ENCODE measurements at regions not wholly inside any gene's neighbourhood (a gene's known extent, or its start where the extent isn't known, plus 50 kb on each side); places are given as distances from the start of the nearest gene placed in this dataset.

- no peaks in the 10 kb centered on the region for H3K9me3 Mint-ChIP-seq
- H3K4me3 Mint-ChIP-seq, result no peak overlapping the region
- H3K36me3 Mint-ChIP-seq, result no peaks in the 10 kb centered on the region
- DNase-seq (ENCODE audit: low spot score in 2 of 2), result no peak
- H3K27ac Mint-ChIP-seq, result no peak overlapping the region
- no peak for ATAC-seq (ENCODE audit: low read depth)
- H3K4me1 Mint-ChIP-seq, result no peaks in the 10 kb centered on the region
- H3K27me3 Mint-ChIP-seq, result peaks cover 7% of the 10 kb centered on the region
These were observed 62.3 kb upstream of the DAPL1 start for GRCh38 chr2:158732573-158733429.

DNA sequence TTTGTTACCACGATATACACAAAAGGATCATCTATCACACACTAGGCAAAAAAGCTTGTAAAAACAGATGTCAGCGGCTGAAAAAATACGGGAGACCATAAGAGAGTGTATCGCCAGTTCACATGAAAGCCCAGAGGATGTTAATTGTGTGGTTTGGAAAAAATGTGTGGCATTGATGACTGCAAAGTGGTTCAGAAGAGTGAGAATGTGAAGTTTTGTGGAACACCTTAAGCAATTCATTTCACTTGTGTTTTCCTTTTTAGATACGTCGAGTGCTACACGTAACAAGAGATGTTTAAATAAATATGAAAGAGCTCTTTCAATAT lies 61.7 kb upstream of the DAPL1 start:
- DNase-seq (ENCODE audit: low spot score in 2 of 2), result no peak
- Mint-ChIP-seq H3K4me3 (no peak overlapping the region), H3K27me3 (peaks cover 6% of the 10 kb centered on the region), H3K9me3 (no peaks in the 10 kb centered on the region), H3K27ac (no peak overlapping the region), H3K36me3 (no peaks in the 10 kb centered on the region), H3K4me1 (no peaks in the 10 kb centered on the region)
- ATAC-seq (ENCODE audit: low read depth), result no peak

DNA sequence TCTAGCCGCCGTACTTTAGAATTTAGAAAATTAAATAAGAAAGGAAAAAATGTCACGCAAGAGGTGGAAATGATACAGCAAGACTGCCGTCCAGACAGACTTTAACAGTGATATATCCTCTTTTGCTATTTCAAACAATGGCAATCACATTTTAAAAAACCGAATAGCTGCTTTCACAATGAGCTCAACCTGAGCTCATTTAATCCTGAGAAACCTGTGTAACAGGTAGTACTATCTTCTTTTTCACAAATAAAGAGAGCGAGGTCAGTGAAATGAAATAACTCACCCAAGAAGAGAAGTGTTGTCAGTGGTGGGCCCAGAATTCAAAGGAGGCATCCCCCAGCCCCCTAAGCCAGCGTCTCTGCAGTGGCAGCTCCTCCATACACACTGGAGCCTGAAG lies 60.7 kb upstream of the DAPL1 start:
- no peak overlapping the region for H3K27ac Mint-ChIP-seq
- H3K4me3 Mint-ChIP-seq, result no peak overlapping the region
- no peak for DNase-seq (ENCODE audit: low spot score in 2 of 2)
- H3K4me1 Mint-ChIP-seq, result no peaks in the 10 kb centered on the region
- H3K36me3 Mint-ChIP-seq, result no peaks in the 10 kb centered on the region
- H3K27me3 Mint-ChIP-seq, result peaks cover 6% of the 10 kb centered on the region
- H3K9me3 Mint-ChIP-seq, result no peaks in the 10 kb centered on the region
- no peak for ATAC-seq (ENCODE audit: low read depth)

DNA sequence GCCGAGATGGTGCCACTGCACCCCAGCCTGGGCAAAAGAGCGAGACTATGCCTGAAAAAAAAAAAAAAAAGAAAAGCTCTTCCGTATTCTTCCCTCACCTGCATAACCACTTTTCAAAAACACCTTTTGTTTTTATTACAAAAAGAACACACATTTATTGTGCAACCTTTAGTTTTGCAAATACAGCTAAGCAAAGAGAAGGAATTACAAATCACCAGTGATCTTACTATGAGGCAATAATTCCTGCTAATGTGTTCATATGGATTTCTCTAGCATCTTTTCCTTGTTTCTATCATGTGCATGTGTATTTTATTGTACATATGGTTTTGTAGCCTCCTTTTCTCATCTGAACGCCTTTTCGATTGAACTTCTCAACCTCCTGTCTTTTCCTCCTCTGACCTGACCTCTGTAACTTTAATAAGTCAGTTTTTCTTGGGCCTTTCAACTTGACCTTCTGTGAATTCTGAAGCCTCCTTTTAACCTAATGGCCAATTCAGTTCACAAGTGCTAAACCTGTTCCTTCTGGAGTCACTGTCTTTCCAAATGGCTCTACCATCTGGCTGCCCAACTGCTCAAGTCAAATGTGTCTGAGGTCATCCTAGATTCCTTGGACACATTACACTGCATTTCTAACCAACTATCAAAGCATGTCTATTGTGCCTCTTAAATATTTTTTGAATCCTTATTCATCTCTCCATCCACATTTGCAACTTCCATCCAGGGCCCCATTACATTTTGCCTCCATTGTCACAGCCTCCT lies 59.1 kb upstream of the DAPL1 start:
- no peaks in the 10 kb centered on the region for H3K36me3 Mint-ChIP-seq

GRCh38 chr2:158738363-158738762 lies 56.8 kb upstream of the DAPL1 start:
- Mint-ChIP-seq H3K27ac (no peak overlapping the region), H3K9me3 (no peaks in the 10 kb centered on the region)
- ATAC-seq (ENCODE audit: low read depth), result no peak

More for the DNA sequence above, 59.1 kb upstream of the DAPL1 start:
- ATAC-seq (ENCODE audit: low read depth) (no peak), DNase-seq (ENCODE audit: low spot score in 2 of 2) (no peak)
- Mint-ChIP-seq H3K9me3 (no peaks in the 10 kb centered on the region), H3K4me3 (no peak overlapping the region), H3K27me3 (peaks cover 1% of the 10 kb centered on the region), H3K27ac (no peak overlapping the region), H3K4me1 (no peaks in the 10 kb centered on the region)

GRCh38 chr2:158740127-158740526 lies 55.0 kb upstream of the DAPL1 start:
- no peak overlapping the region for H3K4me3 Mint-ChIP-seq
- peaks cover 5% of the 10 kb centered on the region for H3K27me3 Mint-ChIP-seq
- no peaks in the 10 kb centered on the region for H3K9me3 Mint-ChIP-seq
- H3K36me3 Mint-ChIP-seq, result no peaks in the 10 kb centered on the region
- no peak for ATAC-seq (ENCODE audit: low read depth)
- H3K4me1 Mint-ChIP-seq, result no peaks in the 10 kb centered on the region
- H3K27ac Mint-ChIP-seq, result no peak overlapping the region
- no peak for DNase-seq (ENCODE audit: low spot score in 2 of 2)

More at GRCh38 chr2:158738363-158738762, 56.8 kb upstream of the DAPL1 start:
- H3K4me3 Mint-ChIP-seq, result no peak overlapping the region
- H3K27me3 Mint-ChIP-seq, result peaks cover 4% of the 10 kb centered on the region
- DNase-seq (ENCODE audit: low spot score in 2 of 2), result no peak
- H3K4me1 Mint-ChIP-seq, result no peaks in the 10 kb centered on the region
- no peaks in the 10 kb centered on the region for H3K36me3 Mint-ChIP-seq

- ATAC-seq (ENCODE audit: low read depth) (no peak), DNase-seq (ENCODE audit: low spot score in 2 of 2) (no peak)
- peaks cover 5% of the 10 kb centered on the region for H3K27me3 Mint-ChIP-seq
- no peaks in the 10 kb centered on the region for H3K9me3 Mint-ChIP-seq
- no peaks in the 10 kb centered on the region for H3K4me1 Mint-ChIP-seq
- H3K27ac Mint-ChIP-seq, result no peak overlapping the region
- H3K36me3 Mint-ChIP-seq, result no peaks in the 10 kb centered on the region
- H3K4me3 Mint-ChIP-seq, result no peak overlapping the region
These were observed 54.5 kb upstream of the DAPL1 start for GRCh38 chr2:158740621-158741020.

DNA sequence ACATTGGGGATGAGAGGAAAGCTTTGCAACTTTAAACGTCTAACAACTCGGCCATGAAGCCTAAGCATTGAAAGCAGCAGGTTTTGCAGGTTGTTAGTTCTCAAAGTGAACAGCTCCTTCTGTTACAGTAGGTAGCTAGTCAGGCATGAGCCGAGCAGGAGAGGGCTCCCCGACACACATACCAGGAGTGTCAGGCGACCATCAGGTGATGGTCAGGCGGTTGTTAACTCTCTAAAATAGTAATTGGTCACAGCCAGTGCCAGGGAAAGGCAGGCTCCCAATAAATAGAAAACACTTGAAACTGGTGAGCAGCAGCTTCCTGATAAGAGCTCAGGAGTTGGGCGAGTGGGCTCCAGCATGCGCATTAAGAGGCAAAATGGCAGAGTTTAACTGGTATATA lies 53.5 kb upstream of the DAPL1 start:
- H3K4me3 Mint-ChIP-seq, result no peak overlapping the region
- H3K36me3 Mint-ChIP-seq, result no peaks in the 10 kb centered on the region
- H3K27me3 Mint-ChIP-seq, result peaks cover 4% of the 10 kb centered on the region
- ATAC-seq (ENCODE audit: low read depth) (no peak), DNase-seq (ENCODE audit: low spot score in 2 of 2) (no peak)
- no peak overlapping the region for H3K27ac Mint-ChIP-seq
- no peaks in the 10 kb centered on the region for H3K9me3 Mint-ChIP-seq
- no peaks in the 10 kb centered on the region for H3K4me1 Mint-ChIP-seq

- Mint-ChIP-seq H3K4me3 (no peak overlapping the region), H3K27me3 (peaks cover 6% of the 10 kb centered on the region), H3K4me1 (no peaks in the 10 kb centered on the region), H3K36me3 (no peaks in the 10 kb centered on the region), H3K27ac (no peak overlapping the region), H3K9me3 (no peaks in the 10 kb centered on the region)
- DNase-seq (ENCODE audit: low spot score in 2 of 2) (no peak), ATAC-seq (ENCODE audit: low read depth) (no peak)
These were observed 52.6 kb upstream of the DAPL1 start for GRCh38 chr2:158742536-158742935.

DNA sequence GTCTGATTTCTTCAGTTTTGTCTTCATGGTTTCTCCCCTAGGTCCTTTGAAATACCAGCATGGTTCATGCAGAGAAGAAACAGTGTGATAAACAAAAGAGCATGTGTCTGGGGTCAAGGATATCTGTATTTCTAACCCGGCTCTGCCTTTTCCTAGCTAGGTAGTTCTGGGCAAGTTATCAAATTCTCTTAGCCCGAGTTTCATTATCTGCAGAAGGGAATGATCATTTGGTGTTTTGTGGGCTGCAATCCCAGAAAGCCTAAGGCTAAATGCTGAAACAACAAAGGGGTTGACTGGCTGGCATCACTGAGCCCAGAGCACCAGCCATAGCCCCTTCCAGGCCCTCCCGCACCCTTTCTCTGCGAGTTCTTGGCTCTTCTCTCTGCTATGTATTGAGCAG lies 51.7 kb upstream of the DAPL1 start:
- ATAC-seq (ENCODE audit: low read depth) (no peak), DNase-seq (ENCODE audit: low spot score in 2 of 2) (no peak)
- Mint-ChIP-seq H3K27ac (no peak overlapping the region), H3K4me1 (no peaks in the 10 kb centered on the region), H3K9me3 (no peaks in the 10 kb centered on the region), H3K4me3 (no peak overlapping the region), H3K27me3 (peaks cover 6% of the 10 kb centered on the region), H3K36me3 (no peaks in the 10 kb centered on the region)

DNA sequence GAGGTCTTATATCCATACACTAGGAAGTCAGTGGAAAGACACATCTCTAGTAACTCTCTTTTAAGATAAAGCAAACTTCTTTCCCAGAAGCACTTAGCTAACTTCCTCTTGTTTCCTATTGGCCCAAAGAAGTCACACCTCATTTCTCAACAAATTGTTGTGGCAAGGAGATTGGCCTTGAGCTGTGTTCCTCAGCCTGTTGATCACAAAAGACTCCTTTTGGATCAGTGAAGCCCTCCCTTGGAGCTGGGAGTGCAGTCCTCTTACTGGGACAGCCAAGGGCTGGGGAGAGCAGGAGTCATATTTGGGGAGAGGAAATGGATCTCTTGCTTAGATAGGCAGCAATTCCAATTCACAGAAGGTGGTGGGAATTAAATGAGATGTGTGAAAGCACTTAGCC lies 51.2 kb upstream of the DAPL1 start:
- peaks cover 6% of the 10 kb centered on the region for H3K27me3 Mint-ChIP-seq
- H3K4me1 Mint-ChIP-seq, result no peaks in the 10 kb centered on the region
- no peak overlapping the region for H3K4me3 Mint-ChIP-seq
- no peak overlapping the region for H3K27ac Mint-ChIP-seq
- DNase-seq (ENCODE audit: low spot score in 2 of 2) (no peak), ATAC-seq (ENCODE audit: low read depth) (no peak)
- no peaks in the 10 kb centered on the region for H3K36me3 Mint-ChIP-seq
- H3K9me3 Mint-ChIP-seq, result no peaks in the 10 kb centered on the region

DNA sequence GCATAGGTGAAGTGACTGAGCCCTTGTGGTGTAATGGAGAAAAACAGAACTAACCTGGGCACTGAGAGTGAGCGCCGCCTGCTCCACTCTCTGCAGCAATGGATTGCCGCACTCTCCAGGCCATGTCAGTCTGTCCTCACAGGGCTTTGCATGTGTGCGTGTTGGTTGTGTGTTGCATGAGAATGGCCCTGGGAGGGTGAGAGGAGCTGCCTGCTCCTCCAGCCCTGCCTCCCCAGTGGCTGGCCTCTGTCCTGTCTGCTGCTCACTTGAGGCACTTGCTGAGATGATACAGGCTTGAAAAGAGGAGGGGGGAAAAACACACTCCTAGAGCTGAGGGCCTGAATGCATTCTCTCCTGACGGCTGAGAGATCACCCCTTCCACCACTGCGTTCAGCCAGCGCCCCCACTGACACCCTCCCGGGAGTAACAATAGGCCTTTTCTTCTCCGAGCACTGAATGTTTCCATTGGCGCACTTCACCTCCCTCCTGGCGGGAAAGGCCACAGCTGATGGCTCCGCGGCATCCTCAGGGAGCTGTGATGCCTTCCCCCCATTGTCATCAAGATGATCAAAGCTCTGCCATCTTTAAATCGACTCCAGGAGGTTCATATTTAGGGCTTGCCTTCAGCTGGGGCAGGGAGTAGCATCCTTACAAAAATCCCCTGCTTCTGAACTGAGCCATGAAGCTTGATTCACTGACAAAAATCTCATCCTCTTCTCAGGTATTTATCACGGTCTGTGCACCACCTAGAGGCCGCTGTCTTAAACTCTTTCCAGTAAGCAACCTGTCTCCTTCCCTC lies 49.9 kb upstream of the DAPL1 start:
- H3K27ac Mint-ChIP-seq, result no peak overlapping the region
- ATAC-seq (ENCODE audit: low read depth) (peak; percentile 41), DNase-seq (ENCODE audit: low spot score in 2 of 2) (no peak)
- H3K27me3 Mint-ChIP-seq, result peaks cover 6% of the 10 kb centered on the region
- no peaks in the 10 kb centered on the region for H3K36me3 Mint-ChIP-seq
- H3K4me1 Mint-ChIP-seq, result no peaks in the 10 kb centered on the region
- H3K4me3 Mint-ChIP-seq, result no peak overlapping the region
- no peaks in the 10 kb centered on the region for H3K9me3 Mint-ChIP-seq
